ENCODE measurements at regions not wholly inside any gene's neighbourhood (a gene's known extent, or its start where the extent isn't known, plus 50 kb on each side); places are given as distances from the start of the nearest gene placed in this dataset.

DNA sequence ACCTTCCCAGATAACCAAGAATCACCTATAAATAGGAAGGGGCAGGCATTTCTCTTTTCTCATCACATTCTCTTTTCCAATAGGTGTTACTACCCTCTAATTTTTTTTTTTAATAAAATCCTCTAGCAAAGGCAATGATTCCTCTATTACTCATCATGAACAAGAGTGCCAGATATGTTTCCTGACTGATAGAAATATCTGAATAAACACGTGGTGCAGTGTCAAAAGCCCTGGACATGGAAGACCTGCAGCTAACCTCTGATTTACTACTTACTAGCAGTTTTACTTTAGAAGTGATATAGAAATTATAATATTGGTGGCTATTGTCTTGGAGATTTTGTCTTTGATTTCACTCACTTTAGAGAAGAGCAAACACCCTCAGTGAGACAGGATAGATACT is 194.6 kb upstream of the SAMSN1 start:
- Histone ChIP-seq H4K20me1 (ENCODE audit: control insufficient read depth, extremely low read depth, insufficient read depth, low read length) (no peaks in the 10 kb centered on the region), H3K36me3 (ENCODE audit: control insufficient read depth in 2 of 2, extremely low read depth in 1 of 2, insufficient read depth in 2 of 2, low read length in 2 of 2) (no peaks in the 10 kb centered on the region), H3K27ac (ENCODE audit: control insufficient read depth, insufficient read depth, low read length) (no peak overlapping the region), H3K4me2 (ENCODE audit: control insufficient read depth, extremely low read depth, insufficient read depth, low read depth, low read length) (no peak overlapping the region), H3K9me3 (ENCODE audit: control insufficient read depth, low read depth, low read length) (no peaks in the 10 kb centered on the region), H3K79me2 (ENCODE audit: control insufficient read depth, insufficient read depth, low read length) (no peaks in the 10 kb centered on the region), H3K4me3 (ENCODE audit: control insufficient read depth in 2 of 3, extremely low read depth in 1 of 3, insufficient read depth in 2 of 3, low read depth in 1 of 3, low read length in 3 of 3) (no peak overlapping the region), H3K9me1 (ENCODE audit: control insufficient read depth, extremely low read depth, insufficient read depth, low read length) (no peaks in the 10 kb centered on the region), H3K9ac (ENCODE audit: control insufficient read depth, extremely low read depth, insufficient read depth, low read length) (no peak overlapping the region), H2AFZ (ENCODE audit: control insufficient read depth, low read length) (no peak overlapping the region), H3K27me3 (ENCODE audit: control insufficient read depth, extremely low read depth, insufficient read depth, low read length) (no peaks in the 10 kb centered on the region), H3K4me1 (ENCODE audit: control insufficient read depth, extremely low read depth, insufficient read depth, low read length) (no peaks in the 10 kb centered on the region)
- DNase-seq (ENCODE audit: low read depth, low spot score) (no peak), FAIRE-seq (no peak)
- dilution Hi-C loops (cut with MboI; ENCODE audit: extremely low pct_ligation_motif_present, low sequenced_read_pairs): no loop called here
- TF ChIP-seq, protein P1, sequence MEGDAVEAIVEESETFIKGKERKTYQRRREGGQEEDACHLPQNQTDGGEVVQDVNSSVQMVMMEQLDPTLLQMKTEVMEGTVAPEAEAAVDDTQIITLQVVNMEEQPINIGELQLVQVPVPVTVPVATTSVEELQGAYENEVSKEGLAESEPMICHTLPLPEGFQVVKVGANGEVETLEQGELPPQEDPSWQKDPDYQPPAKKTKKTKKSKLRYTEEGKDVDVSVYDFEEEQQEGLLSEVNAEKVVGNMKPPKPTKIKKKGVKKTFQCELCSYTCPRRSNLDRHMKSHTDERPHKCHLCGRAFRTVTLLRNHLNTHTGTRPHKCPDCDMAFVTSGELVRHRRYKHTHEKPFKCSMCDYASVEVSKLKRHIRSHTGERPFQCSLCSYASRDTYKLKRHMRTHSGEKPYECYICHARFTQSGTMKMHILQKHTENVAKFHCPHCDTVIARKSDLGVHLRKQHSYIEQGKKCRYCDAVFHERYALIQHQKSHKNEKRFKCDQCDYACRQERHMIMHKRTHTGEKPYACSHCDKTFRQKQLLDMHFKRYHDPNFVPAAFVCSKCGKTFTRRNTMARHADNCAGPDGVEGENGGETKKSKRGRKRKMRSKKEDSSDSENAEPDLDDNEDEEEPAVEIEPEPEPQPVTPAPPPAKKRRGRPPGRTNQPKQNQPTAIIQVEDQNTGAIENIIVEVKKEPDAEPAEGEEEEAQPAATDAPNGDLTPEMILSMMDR (optimal IDR thresholded peaks at IDR 0.05 in 1 of 3, IDR thresholded peaks at IDR 0.05 in 1 of 3, conservative IDR thresholded peaks at IDR 0.05 in 1 of 3; ENCODE audit: extremely low read depth in 1 of 3, insufficient read depth in 2 of 3, low read length in 3 of 3): no peak
- TF ChIP-seq EZH2 (IDR thresholded peaks at IDR 0.05; ENCODE audit: low read length): no peak

DNA sequence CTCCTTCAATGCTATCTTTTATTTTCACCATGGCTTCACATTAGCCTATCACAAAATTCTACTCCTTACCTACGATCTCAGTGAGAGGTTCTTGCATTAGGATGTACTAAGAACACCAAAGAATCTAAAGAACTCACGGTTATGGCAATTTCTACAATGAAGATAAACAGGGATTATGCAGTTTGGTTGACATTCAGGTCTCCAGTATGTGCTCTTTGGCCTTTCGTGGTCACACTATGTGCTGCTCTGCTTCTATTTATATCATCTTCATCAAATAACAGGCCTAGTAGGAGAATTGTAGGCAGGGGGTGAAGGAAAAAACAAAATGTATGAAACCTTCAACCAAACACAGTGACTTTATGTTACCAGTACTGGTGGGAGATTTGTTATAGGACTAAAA is 194.0 kb upstream of the SAMSN1 start:
- no peaks in the 10 kb centered on the region for H4K20me1 ChIP-seq (ENCODE audit: control insufficient read depth, extremely low read depth, insufficient read depth, low read length)
- H3K4me2 ChIP-seq (ENCODE audit: control insufficient read depth, extremely low read depth, insufficient read depth, low read depth, low read length): no peak overlapping the region
- H3K9ac ChIP-seq (ENCODE audit: control insufficient read depth, extremely low read depth, insufficient read depth, low read length): no peak overlapping the region
- dilution Hi-C loops (cut with MboI; ENCODE audit: extremely low pct_ligation_motif_present, low sequenced_read_pairs): no loop called here
- no peaks in the 10 kb centered on the region for H3K4me1 ChIP-seq (ENCODE audit: control insufficient read depth, extremely low read depth, insufficient read depth, low read length)
- H3K27ac ChIP-seq (ENCODE audit: control insufficient read depth, insufficient read depth, low read length): no peak overlapping the region
- H3K27me3 ChIP-seq (ENCODE audit: control insufficient read depth, extremely low read depth, insufficient read depth, low read length): no peaks in the 10 kb centered on the region
- FAIRE-seq (no peak), DNase-seq (ENCODE audit: low read depth, low spot score) (no peak)
- H3K4me3 ChIP-seq (ENCODE audit: control insufficient read depth in 2 of 3, extremely low read depth in 1 of 3, insufficient read depth in 2 of 3, low read depth in 1 of 3, low read length in 3 of 3): no peak overlapping the region
- H3K9me1 ChIP-seq (ENCODE audit: control insufficient read depth, extremely low read depth, insufficient read depth, low read length): no peaks in the 10 kb centered on the region
- no peaks in the 10 kb centered on the region for H3K79me2 ChIP-seq (ENCODE audit: control insufficient read depth, insufficient read depth, low read length)
- no peak overlapping the region for H2AFZ ChIP-seq (ENCODE audit: control insufficient read depth, low read length)
- TF ChIP-seq EZH2 (IDR thresholded peaks at IDR 0.05; ENCODE audit: low read length): no peak
- TF ChIP-seq, protein P1 (optimal IDR thresholded peaks at IDR 0.05 in 1 of 3, IDR thresholded peaks at IDR 0.05 in 1 of 3, conservative IDR thresholded peaks at IDR 0.05 in 1 of 3; ENCODE audit: extremely low read depth in 1 of 3, insufficient read depth in 2 of 3, low read length in 3 of 3): no peak
- H3K36me3 ChIP-seq (ENCODE audit: control insufficient read depth in 2 of 2, extremely low read depth in 1 of 2, insufficient read depth in 2 of 2, low read length in 2 of 2): no peaks in the 10 kb centered on the region
- H3K9me3 ChIP-seq (ENCODE audit: control insufficient read depth, low read depth, low read length): no peaks in the 10 kb centered on the region
